OCI-LY3 (cell line): ENCODE measurements at regions not wholly inside any gene's neighbourhood (a gene's known extent, or its start where the extent isn't known, plus 50 kb on each side); places are given as distances from the start of the nearest gene placed in this dataset.
A peak's percentile ranks its signal among the peaks of the same experiment; 100 is the strongest.
"Not testable (repeated sequence)": the region's sequence is repeated elsewhere in the genome, so short reads cannot be mapped to it uniquely, and the experiment has no call there.

Source experiments
- H2AFZ ChIP-seq: fragments of 200-600, 300-600 bp; shearing (Covaris generic); 2 replicates; pipeline ENCODE4 v1.6.0; 2014; ENCODE audit warnings: antibody characterized with exemption, low read depth, low read length
- H3K27ac ChIP-seq: fragments of 200-600, 300-600 bp; sonication (generic); 2 replicates; pipeline ENCODE4 v1.5.1; 2014; ENCODE audit warnings: mild to moderate bottlenecking, low read length, moderate library complexity, mixed read lengths
- H3K27me3 ChIP-seq: fragments of 200-600, 300-600 bp; sonication (generic); 2 replicates; pipeline ENCODE4 v1.6.1; 2014; ENCODE audit warnings: low read depth, low read length, mixed read lengths
- H3K36me3 ChIP-seq: fragments of 200-600, 300-600 bp; sonication (generic); replicated peaks from 2 replicates; pipeline ENCODE3; 2014; ENCODE audit warnings: low read depth, low read length, mixed read lengths
- H3K4me1 ChIP-seq: fragments of 300-600, 200-600 bp; sonication (generic); 2 replicates; pipeline ENCODE4 v1.6.1; 2014; ENCODE audit warnings: low read length, mixed read lengths
- H3K4me2 ChIP-seq: fragments of 200-600, 300-600 bp; sonication (generic); 2 replicates; pipeline ENCODE4 v1.6.1; 2014; ENCODE audit warnings: low read length, mixed read lengths
- H3K4me3 ChIP-seq: fragments of 300-600, 200-600 bp; sonication (generic); 2 replicates; pipeline ENCODE4 v1.5.1; 2014; ENCODE audit warnings: antibody characterized with exemption, mild to moderate bottlenecking, low read length, moderate library complexity
- H3K79me2 ChIP-seq: fragments of 300-600, 200-600 bp; shearing (Covaris generic); 2 replicates; pipeline ENCODE4 v1.6.1; 2014; ENCODE audit warnings: mild to moderate bottlenecking, low read length, mixed read lengths
- H3K9ac ChIP-seq: fragments of 300-600, 200-600 bp; shearing (Covaris generic); 2 replicates; pipeline ENCODE4 v1.6.0; 2014; ENCODE audit warnings: mild to moderate bottlenecking, low read length, moderate library complexity
- H3K9me3 ChIP-seq: fragments of 200-600, 300-600 bp; shearing (Covaris generic); 2 replicates; pipeline ENCODE4 v1.6.1; 2014; ENCODE audit warnings: low read length, mixed read lengths; ENCODE audit not compliant: insufficient read depth
- H4K20me1 ChIP-seq: fragments of 200-600, 300-600 bp; sonication (generic); 2 replicates; pipeline ENCODE4 v1.6.1; 2016; ENCODE audit warnings: low read length, mixed read lengths; ENCODE audit not compliant: insufficient read depth
- EZH2phosphoT487 ChIP-seq: fragments of 200-600 bp; shearing (Covaris generic); IDR thresholded peaks from 2 replicates; pipeline ENCODE4 v1.6.1; 2018; ENCODE audit warnings: antibody characterized with exemption, mixed run types, low read depth
- TF ChIP-seq, protein P1 (sequence below): fragments of 200-600, 300-600 bp; sonication (generic); IDR thresholded peaks from 2 replicates; pipeline ENCODE4 v1.5.1; 2014; ENCODE audit warnings: antibody characterized with exemption, low read length, low read depth

DNA sequence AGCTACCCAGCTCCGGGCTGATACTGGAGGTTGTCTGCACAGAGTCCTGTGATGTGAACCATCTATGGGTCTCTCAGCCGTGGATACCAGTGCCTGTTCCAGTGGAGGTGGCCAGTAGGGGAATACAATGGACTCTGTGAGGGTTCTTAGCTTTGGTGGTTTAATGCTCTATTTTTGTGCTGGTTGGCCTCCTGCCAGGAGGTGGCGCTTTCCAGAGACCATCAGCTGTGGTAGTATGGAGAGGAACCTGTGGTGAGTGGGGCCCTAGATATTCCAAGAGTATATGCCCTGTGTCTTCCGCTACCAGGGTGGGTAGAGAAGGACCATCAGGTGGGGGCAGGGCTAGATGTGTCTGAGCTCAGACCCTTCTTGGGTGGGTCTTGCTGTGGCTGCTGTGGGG is 103.0 kb upstream of the RXFP1 start:
- not testable (repeated sequence) for H3K79me2 ChIP-seq, H3K36me3 ChIP-seq, H3K9me3 ChIP-seq, H3K27ac ChIP-seq, H3K4me2 ChIP-seq, H4K20me1 ChIP-seq, H3K9ac ChIP-seq, H3K4me1 ChIP-seq, H3K4me3 ChIP-seq, H3K27me3 ChIP-seq, H2AFZ ChIP-seq
- TF ChIP-seq, protein P1, sequence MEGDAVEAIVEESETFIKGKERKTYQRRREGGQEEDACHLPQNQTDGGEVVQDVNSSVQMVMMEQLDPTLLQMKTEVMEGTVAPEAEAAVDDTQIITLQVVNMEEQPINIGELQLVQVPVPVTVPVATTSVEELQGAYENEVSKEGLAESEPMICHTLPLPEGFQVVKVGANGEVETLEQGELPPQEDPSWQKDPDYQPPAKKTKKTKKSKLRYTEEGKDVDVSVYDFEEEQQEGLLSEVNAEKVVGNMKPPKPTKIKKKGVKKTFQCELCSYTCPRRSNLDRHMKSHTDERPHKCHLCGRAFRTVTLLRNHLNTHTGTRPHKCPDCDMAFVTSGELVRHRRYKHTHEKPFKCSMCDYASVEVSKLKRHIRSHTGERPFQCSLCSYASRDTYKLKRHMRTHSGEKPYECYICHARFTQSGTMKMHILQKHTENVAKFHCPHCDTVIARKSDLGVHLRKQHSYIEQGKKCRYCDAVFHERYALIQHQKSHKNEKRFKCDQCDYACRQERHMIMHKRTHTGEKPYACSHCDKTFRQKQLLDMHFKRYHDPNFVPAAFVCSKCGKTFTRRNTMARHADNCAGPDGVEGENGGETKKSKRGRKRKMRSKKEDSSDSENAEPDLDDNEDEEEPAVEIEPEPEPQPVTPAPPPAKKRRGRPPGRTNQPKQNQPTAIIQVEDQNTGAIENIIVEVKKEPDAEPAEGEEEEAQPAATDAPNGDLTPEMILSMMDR, result peak; percentile 21

DNA sequence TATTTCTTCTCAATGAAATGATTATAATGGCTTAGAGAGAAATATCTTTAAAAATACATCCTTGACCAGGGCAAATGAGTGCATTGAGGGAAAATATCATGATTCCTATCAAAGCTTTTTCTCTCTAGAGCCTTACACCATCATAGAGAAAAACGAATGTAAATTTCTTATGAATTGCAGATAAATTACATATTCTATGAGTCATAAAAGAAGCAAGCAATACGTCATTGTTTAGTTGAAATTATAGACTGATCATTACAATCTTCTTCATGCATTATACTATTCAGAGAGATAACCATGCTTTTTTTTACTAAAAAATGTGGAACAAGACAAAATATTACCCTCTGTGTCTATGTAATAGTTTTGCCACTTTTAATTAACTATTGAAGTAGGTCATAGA is 100.9 kb upstream of the RXFP1 start:
- H4K20me1 ChIP-seq, result no peaks in the 10 kb centered on the region

DNA sequence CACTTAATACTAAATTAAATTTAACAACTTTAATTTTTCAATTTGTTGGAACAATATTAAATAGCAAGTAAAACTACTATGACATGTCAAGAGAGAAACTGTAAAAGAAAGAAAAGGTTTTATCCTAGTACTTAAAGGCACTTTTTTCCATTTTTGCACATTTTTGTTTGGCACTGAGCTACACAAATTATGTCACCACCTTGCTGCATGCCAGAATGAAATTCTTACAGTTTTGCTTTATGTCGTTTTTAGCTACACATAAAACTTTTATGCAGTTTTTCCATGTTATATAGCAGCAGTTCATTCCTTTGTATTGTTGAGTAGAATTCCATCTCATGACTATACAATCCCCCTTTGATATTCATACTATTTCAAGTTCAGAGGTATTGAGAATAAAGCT is 99.1 kb upstream of the RXFP1 start:
- TF ChIP-seq, protein P1, result no peak
- TF ChIP-seq EZH2phosphoT487, result no peak
- H3K4me2 ChIP-seq, result no peak overlapping the region
- no peaks in the 10 kb centered on the region for H4K20me1 ChIP-seq
- no peaks in the 10 kb centered on the region for H3K4me1 ChIP-seq
- H3K79me2 ChIP-seq, result no peaks in the 10 kb centered on the region
- no peaks in the 10 kb centered on the region for H3K27me3 ChIP-seq
- H3K9me3 ChIP-seq, result no peaks in the 10 kb centered on the region
- no peak overlapping the region for H3K4me3 ChIP-seq
- H3K27ac ChIP-seq, result no peak overlapping the region
- H2AFZ ChIP-seq, result no peak overlapping the region
- H3K36me3 ChIP-seq, result no peaks in the 10 kb centered on the region
- H3K9ac ChIP-seq, result no peak overlapping the region

More for the DNA sequence above, 100.9 kb upstream of the RXFP1 start:
- Histone ChIP-seq H3K36me3 (no peaks in the 10 kb centered on the region), H3K4me1 (no peaks in the 10 kb centered on the region), H3K27ac (no peak overlapping the region), H2AFZ (no peak overlapping the region), H3K4me2 (no peak overlapping the region), H3K79me2 (no peaks in the 10 kb centered on the region), H3K4me3 (no peak overlapping the region), H3K9ac (no peak overlapping the region), H3K9me3 (no peaks in the 10 kb centered on the region), H3K27me3 (no peaks in the 10 kb centered on the region)
- TF ChIP-seq, protein P1, result no peak
- TF ChIP-seq EZH2phosphoT487, result no peak

DNA sequence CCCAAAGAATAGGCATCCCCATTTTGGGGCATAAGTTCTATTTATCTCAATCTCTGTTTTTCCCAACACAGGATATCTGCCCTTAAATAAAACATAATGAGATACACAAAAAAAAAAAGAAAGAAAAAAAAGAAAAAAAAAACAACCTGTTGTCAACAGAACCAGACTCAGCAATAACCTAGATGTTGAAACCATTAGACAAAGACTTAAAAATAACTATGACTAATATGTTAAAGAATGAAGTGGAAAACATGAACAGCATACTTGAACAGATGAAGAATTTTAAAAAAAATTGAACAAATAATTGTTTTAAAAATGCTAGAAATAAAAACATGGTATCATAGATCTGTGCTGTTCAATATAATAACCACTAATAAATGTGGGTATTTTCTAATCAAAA is 93.4 kb upstream of the RXFP1 start:
- Histone ChIP-seq H3K4me1 (no peaks in the 10 kb centered on the region), H3K36me3 (no peaks in the 10 kb centered on the region), H3K4me3 (no peak overlapping the region), H2AFZ (no peak overlapping the region), H3K27ac (no peak overlapping the region), H3K27me3 (no peaks in the 10 kb centered on the region), H3K9ac (no peak overlapping the region), H3K79me2 (no peaks in the 10 kb centered on the region), H3K4me2 (no peak overlapping the region), H4K20me1 (no peaks in the 10 kb centered on the region), H3K9me3 (0 out of 2 replicates have a peak, but pooled peaks cover 4% of the 10 kb centered on the region)
- no peak for TF ChIP-seq EZH2phosphoT487
- TF ChIP-seq, protein P1, result no peak
